ENCODE measurements at regions not wholly inside any gene's neighbourhood (a gene's known extent, or its start where the extent isn't known, plus 50 kb on each side); places are given as distances from the start of the nearest gene placed in this dataset.
"Not testable (repeated sequence)": the region's sequence is repeated elsewhere in the genome, so short reads cannot be mapped to it uniquely, and the experiment has no call there.

- no peak for DNase-seq
- intact Hi-C loops (cut with micrococcal nuclease), result no loop called here
- no peak overlapping the region for H3K4me3 Mint-ChIP-seq
These were observed 106.5 kb upstream of the IZUMO3 start for GRCh38 chr9:24652181-24652580.

GRCh38 chr9:24628809-24629208, 83.1 kb upstream of the IZUMO3 start:
- POLR2A ChIA-PET; H3K27ac ChIP-seq (ENCODE audit: low read depth, low read length); H3K4me1 ChIP-seq (ENCODE audit: control insufficient read depth in 2 of 2, insufficient read depth in 2 of 2, low read length in 2 of 2); H3K4me3 Mint-ChIP-seq; H3K4me1 Mint-ChIP-seq; H3K9me3 ChIP-seq (ENCODE audit: control insufficient read depth in 2 of 3, low read length in 3 of 3); CTCF ChIA-PET; ATAC-seq; H3K27me3 ChIP-seq (ENCODE audit: control insufficient read depth in 2 of 2, insufficient read depth in 2 of 2, low read length in 2 of 2); H3K4me3 ChIP-seq (ENCODE audit: low read length); H3K27me3 Mint-ChIP-seq; H3K36me3 ChIP-seq (ENCODE audit: control insufficient read depth in 2 of 3, insufficient read depth in 3 of 3, low read length in 3 of 3); H3K36me3 Mint-ChIP-seq; intact Hi-C loops (cut with micrococcal nuclease); DNase-seq; H3K27ac Mint-ChIP-seq: not testable (repeated sequence)
- peaks cover 3 to 56% (median 15%) of the 10 kb centered on the region in 11 donors for H3K9me3 Mint-ChIP-seq

More at GRCh38 chr9:24652181-24652580, 106.5 kb upstream of the IZUMO3 start:
- no peaks in the 10 kb centered on the region for H3K4me1 ChIP-seq (ENCODE audit: control insufficient read depth in 2 of 2, insufficient read depth in 2 of 2, low read length in 2 of 2)
- H3K27me3 Mint-ChIP-seq, result no peaks in the 10 kb centered on the region
- ChIA-PET POLR2A (no interaction called here), CTCF (no interaction called here)
- H3K36me3 ChIP-seq (ENCODE audit: control insufficient read depth in 2 of 3, insufficient read depth in 3 of 3, low read length in 3 of 3), result no peaks in the 10 kb centered on the region
- H3K4me3 ChIP-seq (ENCODE audit: low read length), result no peak overlapping the region
- no peak for ATAC-seq
- no peaks in the 10 kb centered on the region for H3K27me3 ChIP-seq (ENCODE audit: control insufficient read depth in 2 of 2, insufficient read depth in 2 of 2, low read length in 2 of 2)
- H3K36me3 Mint-ChIP-seq, result no peaks in the 10 kb centered on the region
- H3K9me3 Mint-ChIP-seq, result peaks cover 0 to 28% (median 15%) of the 10 kb centered on the region in 11 donors
- H3K27ac ChIP-seq (ENCODE audit: low read depth, low read length), result no peak overlapping the region
- H3K9me3 ChIP-seq (ENCODE audit: control insufficient read depth in 2 of 3, low read length in 3 of 3), result peaks cover 0 to 21% (median 0%) of the 10 kb centered on the region in 3 experiments
- no peaks in the 10 kb centered on the region for H3K4me1 Mint-ChIP-seq
- no peak overlapping the region for H3K27ac Mint-ChIP-seq

DNA sequence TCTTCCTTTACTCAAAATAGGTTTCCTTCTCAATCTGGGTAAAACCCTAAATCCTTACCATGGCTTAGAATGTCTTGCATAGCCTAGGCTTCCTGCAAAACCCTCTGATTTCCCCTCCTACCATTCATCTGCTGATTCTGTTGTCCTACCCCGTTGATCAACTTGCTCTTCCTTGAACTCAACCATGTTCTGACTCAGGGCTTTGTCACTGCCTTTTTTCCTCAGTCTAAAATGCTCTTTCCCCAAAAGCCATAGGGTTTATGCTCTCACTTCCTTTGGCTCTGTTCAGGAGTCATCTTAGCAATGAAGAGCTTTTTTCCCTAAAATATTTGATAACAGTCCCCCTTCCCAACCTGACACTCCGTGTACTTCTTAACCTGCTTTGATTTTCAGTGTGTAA, 79.4 kb upstream of the IZUMO3 start:
- ATAC-seq (no peak), DNase-seq (no peak)
- Mint-ChIP-seq H3K4me1 (no peaks in the 10 kb centered on the region), H3K27ac (no peak overlapping the region), H3K27me3 (no peaks in the 10 kb centered on the region), H3K4me3 (no peak overlapping the region), H3K9me3 (peaks cover 1 to 41% (median 15%) of the 10 kb centered on the region in 11 donors), H3K36me3 (no peaks in the 10 kb centered on the region)
- H3K4me1 ChIP-seq (ENCODE audit: control insufficient read depth in 2 of 2, insufficient read depth in 2 of 2, low read length in 2 of 2), result no peaks in the 10 kb centered on the region
- CTCF ChIA-PET, result no interaction called here
- H3K4me3 ChIP-seq (ENCODE audit: low read length), result no peak overlapping the region
- no peaks in the 10 kb centered on the region for H3K36me3 ChIP-seq (ENCODE audit: control insufficient read depth in 2 of 3, insufficient read depth in 3 of 3, low read length in 3 of 3)
- no peak overlapping the region for H3K27ac ChIP-seq (ENCODE audit: low read depth, low read length)
- no peaks in the 10 kb centered on the region for H3K9me3 ChIP-seq (ENCODE audit: control insufficient read depth in 2 of 3, low read length in 3 of 3)
- intact Hi-C loops (cut with micrococcal nuclease), result no loop called here
- no peaks in the 10 kb centered on the region for H3K27me3 ChIP-seq (ENCODE audit: control insufficient read depth in 2 of 2, insufficient read depth in 2 of 2, low read length in 2 of 2)
- POLR2A ChIA-PET, result no interaction called here

DNA sequence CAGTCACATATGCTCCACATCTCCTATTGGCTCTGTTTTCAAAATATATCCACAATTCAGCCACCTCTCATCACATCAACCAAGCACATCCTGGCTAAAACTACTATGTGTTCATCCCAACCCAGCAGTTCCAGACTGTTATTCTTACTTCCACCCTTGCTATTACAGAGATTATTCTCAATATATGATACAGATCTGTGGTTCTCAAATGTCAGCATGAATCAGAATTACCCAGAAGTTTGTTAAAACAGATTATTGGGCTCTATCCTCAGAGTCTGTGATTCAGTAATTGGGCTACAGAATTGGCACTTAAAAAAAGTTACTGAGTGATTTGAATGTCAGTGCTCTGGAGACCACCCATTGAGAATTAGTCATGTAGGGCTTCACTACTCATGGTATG, 78.8 kb upstream of the IZUMO3 start:
- H3K27me3 ChIP-seq (ENCODE audit: control insufficient read depth in 2 of 2, insufficient read depth in 2 of 2, low read length in 2 of 2), result no peaks in the 10 kb centered on the region
- POLR2A ChIA-PET, result no interaction called here
- no peak overlapping the region for H3K4me3 Mint-ChIP-seq
- no peaks in the 10 kb centered on the region for H3K9me3 ChIP-seq (ENCODE audit: control insufficient read depth in 2 of 3, low read length in 3 of 3)
- H3K27ac ChIP-seq (ENCODE audit: low read depth, low read length), result no peak overlapping the region
- intact Hi-C loops (cut with micrococcal nuclease), result no loop called here
- no peaks in the 10 kb centered on the region for H3K4me1 Mint-ChIP-seq
- no peaks in the 10 kb centered on the region for H3K27me3 Mint-ChIP-seq
- ATAC-seq (no peak), DNase-seq (no peak)
- no peaks in the 10 kb centered on the region for H3K36me3 Mint-ChIP-seq
- H3K27ac Mint-ChIP-seq, result no peak overlapping the region
- CTCF ChIA-PET, result no interaction called here
- H3K4me1 ChIP-seq (ENCODE audit: control insufficient read depth in 2 of 2, insufficient read depth in 2 of 2, low read length in 2 of 2), result no peaks in the 10 kb centered on the region
- peaks cover 1 to 46% (median 19%) of the 10 kb centered on the region in 11 donors for H3K9me3 Mint-ChIP-seq
- no peak overlapping the region for H3K4me3 ChIP-seq (ENCODE audit: low read length)
- H3K36me3 ChIP-seq (ENCODE audit: control insufficient read depth in 2 of 3, insufficient read depth in 3 of 3, low read length in 3 of 3), result no peaks in the 10 kb centered on the region

- no peak overlapping the region for H3K4me3 ChIP-seq (ENCODE audit: low read length)
- no peak overlapping the region for H3K27ac Mint-ChIP-seq
- no peaks in the 10 kb centered on the region for H3K36me3 ChIP-seq (ENCODE audit: control insufficient read depth in 2 of 3, insufficient read depth in 3 of 3, low read length in 3 of 3)
- no peaks in the 10 kb centered on the region for H3K36me3 Mint-ChIP-seq
- H3K4me1 Mint-ChIP-seq, result no peaks in the 10 kb centered on the region
- H3K9me3 Mint-ChIP-seq, result peaks cover 1 to 25% (median 15%) of the 10 kb centered on the region in 11 donors
- intact Hi-C loops (cut with micrococcal nuclease), result no loop called here
- H3K4me1 ChIP-seq (ENCODE audit: control insufficient read depth in 2 of 2, insufficient read depth in 2 of 2, low read length in 2 of 2), result no peaks in the 10 kb centered on the region
- no peaks in the 10 kb centered on the region for H3K27me3 Mint-ChIP-seq
- H3K9me3 ChIP-seq (ENCODE audit: control insufficient read depth in 2 of 3, low read length in 3 of 3), result peaks cover 0 to 4% (median 0%) of the 10 kb centered on the region in 3 experiments
- ChIA-PET CTCF (no interaction called here), POLR2A (no interaction called here)
- ATAC-seq, result no peak
- H3K4me3 Mint-ChIP-seq, result no peak overlapping the region
- DNase-seq, result no peak
- no peaks in the 10 kb centered on the region for H3K27me3 ChIP-seq (ENCODE audit: control insufficient read depth in 2 of 2, insufficient read depth in 2 of 2, low read length in 2 of 2)
- no peak overlapping the region for H3K27ac ChIP-seq (ENCODE audit: low read depth, low read length)
These were observed 75.0 kb upstream of the IZUMO3 start for GRCh38 chr9:24620741-24621140.

GRCh38 chr9:24616863-24617262, 71.2 kb upstream of the IZUMO3 start:
- POLR2A ChIA-PET, result no interaction called here
- no peaks in the 10 kb centered on the region for H3K27me3 ChIP-seq (ENCODE audit: control insufficient read depth in 2 of 2, insufficient read depth in 2 of 2, low read length in 2 of 2)
- H3K4me1 Mint-ChIP-seq, result no peaks in the 10 kb centered on the region
- no peak overlapping the region for H3K4me3 Mint-ChIP-seq
- peaks cover 0 to 4% (median 0%) of the 10 kb centered on the region in 3 experiments for H3K9me3 ChIP-seq (ENCODE audit: control insufficient read depth in 2 of 3, low read length in 3 of 3)
- H3K36me3 ChIP-seq (ENCODE audit: control insufficient read depth in 2 of 3, insufficient read depth in 3 of 3, low read length in 3 of 3), result no peaks in the 10 kb centered on the region
- CTCF ChIA-PET, result no interaction called here
- DNase-seq, result no peak
- H3K27ac Mint-ChIP-seq, result no peak overlapping the region
- H3K9me3 Mint-ChIP-seq, result peaks cover 0 to 26% (median 7%) of the 10 kb centered on the region in 11 donors
- no peak overlapping the region for H3K4me3 ChIP-seq (ENCODE audit: low read length)
- H3K27me3 Mint-ChIP-seq, result no peaks in the 10 kb centered on the region
- H3K4me1 ChIP-seq (ENCODE audit: control insufficient read depth in 2 of 2, insufficient read depth in 2 of 2, low read length in 2 of 2), result no peaks in the 10 kb centered on the region
- no peak for ATAC-seq
- no peaks in the 10 kb centered on the region for H3K36me3 Mint-ChIP-seq
- H3K27ac ChIP-seq (ENCODE audit: low read depth, low read length), result no peak overlapping the region
- intact Hi-C loops (cut with micrococcal nuclease), result no loop called here

DNA sequence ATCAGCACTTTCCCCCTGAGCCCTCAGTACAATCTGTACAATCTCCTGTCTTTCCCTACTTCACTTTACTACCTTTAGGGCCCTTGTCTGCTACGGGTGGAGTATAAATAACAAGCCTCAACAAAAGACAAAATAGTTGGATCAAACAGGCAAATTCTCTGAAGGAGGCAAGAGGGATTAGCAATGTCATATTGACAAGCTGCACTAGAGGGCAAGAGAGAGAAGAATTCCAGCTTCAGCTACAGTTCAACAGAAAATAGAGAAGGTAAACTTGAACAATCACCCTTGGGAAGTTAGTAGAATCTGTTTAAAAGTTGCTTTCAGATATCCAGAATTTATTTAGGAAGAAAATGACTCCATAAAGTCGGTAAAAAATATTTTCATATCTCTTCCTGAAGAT, 68.4 kb upstream of the IZUMO3 start:
- no peak overlapping the region for H3K4me3 ChIP-seq (ENCODE audit: low read length)
- H3K4me1 Mint-ChIP-seq, result no peaks in the 10 kb centered on the region
- peaks cover 0 to 32% (median 9%) of the 10 kb centered on the region in 11 donors for H3K9me3 Mint-ChIP-seq
- no peaks in the 10 kb centered on the region for H3K27me3 Mint-ChIP-seq
- ChIA-PET CTCF (no interaction called here), POLR2A (no interaction called here)
- ATAC-seq (no peak), DNase-seq (no peak)
- no peaks in the 10 kb centered on the region for H3K4me1 ChIP-seq (ENCODE audit: control insufficient read depth in 2 of 2, insufficient read depth in 2 of 2, low read length in 2 of 2)
- H3K36me3 ChIP-seq (ENCODE audit: control insufficient read depth in 2 of 3, insufficient read depth in 3 of 3, low read length in 3 of 3), result no peaks in the 10 kb centered on the region
- no peak overlapping the region for H3K27ac ChIP-seq (ENCODE audit: low read depth, low read length)
- H3K4me3 Mint-ChIP-seq, result no peak overlapping the region
- H3K9me3 ChIP-seq (ENCODE audit: control insufficient read depth in 2 of 3, low read length in 3 of 3), result peaks cover 0 to 4% (median 0%) of the 10 kb centered on the region in 3 experiments
- intact Hi-C loops (cut with micrococcal nuclease), result no loop called here
- no peaks in the 10 kb centered on the region for H3K36me3 Mint-ChIP-seq
- no peak overlapping the region for H3K27ac Mint-ChIP-seq
- no peaks in the 10 kb centered on the region for H3K27me3 ChIP-seq (ENCODE audit: control insufficient read depth in 2 of 2, insufficient read depth in 2 of 2, low read length in 2 of 2)

Measured in naive thymus-derived CD4-positive, alpha-beta T cell (primary cell).